Skin epidermis (tissue), 12 donors: ENCODE measurements at regions not wholly inside any gene's neighbourhood (a gene's known extent, or its start where the extent isn't known, plus 50 kb on each side); places are given as distances from the start of the nearest gene placed in this dataset.

Experiments used
- H3K27ac ChIP-seq, 21 experiments: fragments of 200-600 bp; sonication (generic) in 11 of 21; one replicate each; pipeline ENCODE4 v1.5.0; 2020; ENCODE audit warnings: mild to moderate bottlenecking in 3 of 21, inconsistent platforms in 2 of 21, moderate library complexity in 2 of 21
- H3K4me3 ChIP-seq, 7 experiments: fragments of 200-600 bp; sonication (generic) in 2 of 7; one replicate each; pipeline ENCODE4 v1.5.0; 2020; ENCODE audit warnings: inconsistent platforms in 2 of 7, mild to moderate bottlenecking in 2 of 7, moderate library complexity in 1 of 7

- no peak overlapping the region for H3K4me3 ChIP-seq
These were observed 56.1 kb upstream of the SLC35G4 start for GRCh38 chr18:11553098-11553940.

GRCh38 chr18:11548916-11549551 is 60.4 kb upstream of the SLC35G4 start:
- Histone ChIP-seq H3K4me3 (no peak overlapping the region), H3K27ac (no peak overlapping the region)

More at GRCh38 chr18:11553098-11553940, 56.1 kb upstream of the SLC35G4 start:
- H3K27ac ChIP-seq: no peak overlapping the region

DNA sequence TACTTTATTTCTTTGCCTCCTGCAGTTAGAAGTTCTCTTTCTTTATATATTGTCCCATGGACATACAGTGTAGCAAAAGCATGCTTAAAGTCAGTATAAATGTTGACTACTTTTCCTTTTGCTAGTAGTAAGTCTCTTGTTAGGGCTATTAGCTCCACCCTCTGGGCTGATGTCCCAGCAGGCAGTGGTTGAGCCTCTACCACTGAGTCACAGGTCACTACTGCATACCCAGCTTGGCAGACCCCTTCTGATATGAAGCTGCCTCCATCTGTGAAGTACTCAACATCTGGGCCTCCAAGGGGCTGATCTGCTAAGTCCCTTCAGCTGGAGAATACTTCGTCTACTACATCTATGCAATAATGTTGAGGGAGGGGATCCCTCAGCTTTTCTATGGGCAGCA is 61.0 kb upstream of the SLC35G4 start:
- H3K4me3 ChIP-seq: no peak overlapping the region
- no peak overlapping the region for H3K27ac ChIP-seq

DNA sequence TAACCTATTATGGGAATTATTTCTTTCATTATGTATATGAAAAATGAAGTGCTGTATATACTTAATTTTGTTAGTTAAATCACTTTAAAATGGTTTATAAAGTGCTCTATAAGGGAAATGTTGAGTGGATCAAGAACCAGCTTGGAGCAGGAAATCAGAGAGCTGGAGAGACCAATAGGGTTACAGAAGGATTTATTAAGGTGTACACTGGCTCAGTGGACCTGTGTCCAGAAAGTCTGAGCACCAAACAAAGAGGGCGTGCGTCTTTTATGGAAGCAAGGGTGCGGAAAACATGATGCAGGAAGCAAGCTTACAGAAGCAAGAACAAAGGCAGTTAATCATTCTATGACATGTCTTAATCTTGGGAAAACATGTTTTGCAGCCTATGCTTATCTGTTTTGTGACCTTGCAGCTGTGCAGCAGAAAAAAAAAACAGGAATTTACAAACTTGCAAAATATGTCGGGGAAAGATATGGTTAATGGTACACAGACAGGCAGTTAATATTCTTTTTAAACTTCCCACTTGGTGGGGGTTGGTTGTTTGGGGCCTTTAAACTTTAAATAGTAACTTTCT is 65.2 kb upstream of the SLC35G4 start:
- H3K4me3 ChIP-seq: no peak overlapping the region

GRCh38 chr18:11541179-11541578 is 68.2 kb upstream of the SLC35G4 start:
- no peak overlapping the region for H3K4me3 ChIP-seq
- no peak overlapping the region for H3K27ac ChIP-seq

More for the DNA sequence above, 65.2 kb upstream of the SLC35G4 start:
- no peak overlapping the region for H3K27ac ChIP-seq

- Histone ChIP-seq H3K27ac (no peak overlapping the region), H3K4me3 (no peak overlapping the region)
These were observed 75.4 kb upstream of the SLC35G4 start for GRCh38 chr18:11533942-11534496.

- no peak overlapping the region for H3K4me3 ChIP-seq
- H3K27ac ChIP-seq: no peak overlapping the region
These were observed 75.9 kb upstream of the SLC35G4 start for GRCh38 chr18:11533513-11533890.

GRCh38 chr18:11532758-11533512 is 76.5 kb upstream of the SLC35G4 start:
- Histone ChIP-seq H3K4me3 (no peak overlapping the region), H3K27ac (no peak overlapping the region)

DNA sequence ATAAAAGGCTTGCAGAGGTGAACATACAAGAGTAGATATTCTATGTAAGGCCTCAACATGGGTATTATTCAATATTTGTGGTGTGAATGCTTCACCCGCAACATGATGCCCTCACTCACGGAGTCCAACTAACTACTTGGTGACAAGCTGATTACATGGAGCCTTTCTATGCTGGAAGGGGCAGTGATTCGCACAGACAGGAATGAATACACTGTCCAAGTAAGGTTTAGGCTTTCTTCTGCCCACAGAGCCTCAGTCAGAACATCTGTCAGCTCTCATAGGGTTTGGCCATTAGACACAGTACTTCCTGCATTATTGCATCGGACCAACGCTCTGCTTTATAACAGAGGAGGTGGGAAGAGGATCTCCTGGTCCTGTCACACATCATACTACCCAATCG is 80.3 kb upstream of the SLC35G4 start:
- no peak overlapping the region for H3K27ac ChIP-seq
- H3K4me3 ChIP-seq: no peak overlapping the region

GRCh38 chr18:11526675-11527074 is 82.7 kb upstream of the SLC35G4 start:
- Histone ChIP-seq H3K4me3 (no peak overlapping the region), H3K27ac (no peak overlapping the region)

DNA sequence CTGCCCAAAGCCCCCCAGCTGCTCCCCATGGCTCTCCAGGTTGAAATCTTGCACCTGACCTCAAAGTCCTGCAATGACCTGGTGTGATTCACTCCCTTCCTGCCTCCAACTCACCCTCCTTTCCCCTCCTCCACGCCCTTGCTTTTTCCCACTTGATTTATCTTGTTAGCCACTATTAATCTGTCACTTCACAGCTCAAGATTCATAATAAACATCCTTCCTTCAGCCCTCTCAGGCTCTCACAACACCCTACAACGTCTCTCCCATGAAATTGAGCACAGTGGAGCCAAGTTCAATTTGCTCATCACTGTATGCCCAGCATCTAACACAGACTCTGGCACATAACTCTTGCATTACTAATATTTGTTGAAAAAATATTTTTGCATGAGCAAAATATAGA is 85.6 kb upstream of the SLC35G4 start:
- Histone ChIP-seq H3K4me3 (no peak overlapping the region), H3K27ac (no peak overlapping the region)

DNA sequence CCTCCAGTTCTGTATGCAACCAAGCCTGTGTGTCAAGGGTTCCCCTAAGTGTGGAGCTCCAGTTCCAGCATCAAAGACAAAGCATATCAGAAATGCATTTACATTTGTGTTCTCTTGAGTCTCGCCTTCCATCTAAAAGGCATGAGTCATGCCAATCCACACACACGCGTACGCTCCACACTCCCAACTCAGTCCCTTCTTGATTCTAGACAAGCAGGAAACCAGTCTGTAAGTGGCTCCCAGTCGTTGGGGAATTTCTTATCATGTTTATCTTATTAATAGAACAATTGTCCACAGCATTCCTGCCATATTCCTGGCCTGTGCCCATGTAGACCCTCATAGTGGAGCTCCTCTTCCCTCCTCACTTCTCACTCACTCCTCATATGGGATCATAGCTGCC is 86.4 kb upstream of the SLC35G4 start:
- H3K27ac ChIP-seq: no peak overlapping the region
- no peak overlapping the region for H3K4me3 ChIP-seq

DNA sequence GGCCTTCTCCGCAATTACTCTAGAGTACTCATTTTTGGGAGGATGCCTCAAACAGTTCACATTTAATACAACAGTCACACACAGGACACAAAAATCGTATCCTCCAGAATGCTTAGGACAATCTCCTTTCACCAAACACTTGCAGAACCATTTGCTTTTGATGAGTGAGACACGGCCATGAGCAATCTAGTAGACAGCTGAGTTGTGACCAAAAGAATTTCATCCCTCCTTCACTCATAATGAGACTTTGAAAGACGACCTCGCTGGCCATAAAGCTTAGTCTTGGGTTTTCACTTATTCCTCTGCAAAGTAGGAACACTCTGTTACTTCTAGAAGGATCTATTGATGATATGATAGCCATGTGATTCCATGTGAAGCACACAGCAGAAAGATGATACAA is 87.5 kb upstream of the SLC35G4 start:
- Histone ChIP-seq H3K4me3 (no peak overlapping the region), H3K27ac (no peak overlapping the region)

DNA sequence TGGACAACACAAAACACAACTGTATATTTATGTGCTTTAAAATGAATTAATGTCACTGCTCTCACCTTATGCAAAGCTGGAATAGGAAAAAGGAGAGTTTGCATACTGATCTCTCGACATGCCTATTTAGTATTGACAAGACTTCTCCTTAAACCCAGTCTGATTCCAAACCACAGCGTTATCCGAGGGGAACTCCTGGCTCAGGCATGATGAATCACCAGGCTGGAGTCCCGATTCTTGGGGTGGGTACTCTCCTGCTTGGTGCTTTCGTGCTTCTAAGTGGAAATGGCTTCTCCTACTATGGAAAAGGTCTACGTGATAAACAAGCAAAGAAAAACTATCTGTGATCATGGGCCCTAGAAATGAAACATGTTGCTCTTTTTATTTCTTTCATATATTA is 88.9 kb upstream of the SLC35G4 start:
- H3K4me3 ChIP-seq: no peak overlapping the region
- peak overlapping the region in 1 of 21 experiments; percentile 27 for H3K27ac ChIP-seq

DNA sequence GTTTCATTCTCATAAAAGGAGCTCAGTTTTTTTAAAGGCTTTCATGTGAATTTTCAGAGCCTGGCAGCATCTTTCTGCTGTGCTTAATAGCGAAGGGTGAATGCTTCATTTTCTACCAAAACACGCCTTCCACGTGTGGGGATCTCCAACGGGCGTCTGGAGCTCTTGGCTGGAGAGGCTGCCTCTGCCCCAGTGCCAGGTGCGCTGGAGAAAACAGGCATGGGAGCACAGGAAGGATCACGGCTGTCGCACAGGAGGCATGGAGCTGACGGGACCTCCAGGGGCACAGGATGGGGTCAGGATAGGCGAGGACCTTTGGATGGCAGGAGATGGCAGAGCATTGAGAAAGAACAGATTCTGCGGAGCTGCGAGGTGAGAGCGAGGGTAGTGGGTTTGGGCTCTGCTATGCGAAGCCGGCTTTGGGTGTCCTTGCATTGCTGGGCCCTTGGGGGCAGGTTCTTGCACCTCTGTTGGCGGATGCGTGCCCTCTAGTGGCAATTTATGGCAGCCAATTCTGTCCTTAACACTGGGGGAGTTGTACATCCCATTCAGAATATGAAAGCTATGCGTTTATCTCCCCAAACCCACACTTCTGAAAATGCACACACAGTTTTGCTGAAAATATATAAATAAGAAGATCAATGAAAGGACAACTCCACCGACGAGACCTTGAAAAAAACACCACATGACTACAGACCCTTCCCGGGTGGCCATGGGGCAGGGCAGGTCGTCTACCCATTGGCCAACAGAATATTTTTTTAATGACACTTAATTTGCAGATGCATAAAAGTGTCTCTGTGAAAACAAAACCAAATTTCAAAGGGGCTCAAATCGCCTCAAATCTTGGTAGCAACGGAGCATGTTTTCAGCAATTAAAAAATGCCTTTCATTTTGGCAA is 90.4 kb upstream of the SLC35G4 start:
- no peak overlapping the region for H3K27ac ChIP-seq
- H3K4me3 ChIP-seq: no peak overlapping the region

DNA sequence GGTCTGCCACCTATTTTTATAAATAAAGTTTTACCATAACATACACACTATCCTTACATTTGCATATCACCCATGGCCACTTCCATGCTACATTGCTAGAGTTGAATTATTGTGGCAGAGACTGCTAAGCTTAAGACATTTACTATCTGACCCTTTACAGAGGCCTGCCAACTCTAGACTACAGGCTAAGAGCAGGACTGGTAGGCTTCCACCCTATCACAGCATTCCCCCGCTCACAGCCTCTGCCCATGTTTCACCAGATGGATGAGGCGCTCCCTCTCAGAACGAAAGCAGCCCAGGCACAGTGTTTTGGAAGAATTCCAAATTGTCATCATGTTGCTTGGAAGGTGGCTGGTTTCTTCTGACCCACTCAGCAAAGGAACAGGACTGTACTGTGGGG is 91.7 kb upstream of the SLC35G4 start:
- H3K27ac ChIP-seq: peak overlapping the region in 5 of 21 experiments; percentile 10 to 59 (median 31)

GRCh38 chr18:11516751-11517503 is 92.5 kb upstream of the SLC35G4 start:
- no peak overlapping the region for H3K4me3 ChIP-seq
- peak overlapping the region in 5 of 21 experiments; percentile 10 to 65 (median 35) for H3K27ac ChIP-seq

More for the DNA sequence above, 91.7 kb upstream of the SLC35G4 start:
- no peak overlapping the region for H3K4me3 ChIP-seq

DNA sequence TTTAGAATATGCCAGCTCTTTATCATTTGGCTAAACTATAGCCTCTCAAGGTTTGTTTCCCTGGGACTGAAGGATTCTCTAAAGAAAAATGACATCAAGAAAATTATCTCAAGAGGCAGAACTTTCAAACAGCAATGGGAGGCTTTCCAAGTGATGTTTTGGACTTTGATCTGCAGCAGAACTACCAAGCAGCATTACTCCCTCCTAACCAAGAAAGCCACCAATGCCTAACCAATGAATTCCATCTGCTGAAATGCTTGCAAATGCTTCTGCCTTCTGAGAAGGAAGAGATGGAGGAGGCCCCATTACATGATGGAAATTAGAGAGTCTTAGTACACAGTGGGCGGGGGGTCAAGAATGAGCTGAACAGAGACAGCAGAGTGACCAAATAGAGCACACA is 95.1 kb upstream of the SLC35G4 start:
- Histone ChIP-seq H3K4me3 (no peak overlapping the region), H3K27ac (peak overlapping the region in 1 of 21 experiments; percentile 5)
